ENCODE measurements at regions not wholly inside any gene's neighbourhood (a gene's known extent, or its start where the extent isn't known, plus 50 kb on each side); places are given as distances from the start of the nearest gene placed in this dataset.

- no peak for DNase-seq (ENCODE audit: low spot score in 2 of 2)
- 63 to 74% methylated on average over 4 of the region's 4 CpGs for WGBS, 2 donors
These were observed 580.1 kb downstream of the CCSER2 start for GRCh38 chr10:84908491-84908890.

GRCh38 chr10:84921701-84922100, 593.3 kb downstream of the CCSER2 start:
- DNase-seq (ENCODE audit: low spot score in 2 of 2), result no peak
- intact Hi-C loops (cut with DNase I; ENCODE audit: low total_unique reads), result loop anchor here (5.0 kb wide), 1 partner anchor 1249 kb away; no protein-coding TSS in a partner anchor
- H3K4me3 ChIP-seq (ENCODE audit: low read depth, poor library complexity, severe bottlenecking), result no peak overlapping the region
- 70 to 76% methylated on average over 1 of the region's 1 CpG for WGBS, 2 donors
- TF ChIP-seq CTCF (IDR thresholded peaks at IDR 0.05) (no peak), POLR2A (IDR thresholded peaks at IDR 0.05) (no peak)

More at GRCh38 chr10:84908491-84908890, 580.1 kb downstream of the CCSER2 start:
- intact Hi-C loops (cut with DNase I; ENCODE audit: low total_unique reads), result no loop called here
- TF ChIP-seq POLR2A (IDR thresholded peaks at IDR 0.05), result no peak
- TF ChIP-seq CTCF (IDR thresholded peaks at IDR 0.05), result no peak
- no peak overlapping the region for H3K4me3 ChIP-seq (ENCODE audit: low read depth, poor library complexity, severe bottlenecking)

GRCh38 chr10:84924131-84924530, 595.7 kb downstream of the CCSER2 start:
- TF ChIP-seq POLR2A (IDR thresholded peaks at IDR 0.05) (no peak), CTCF (IDR thresholded peaks at IDR 0.05) (no peak)
- WGBS, 2 donors, result 80 to 82% methylated on average over 2 of the region's 2 CpGs
- intact Hi-C loops (cut with DNase I; ENCODE audit: low total_unique reads), result loop anchor here (5.0 kb wide), 1 partner anchor 1252 kb away; no protein-coding TSS in a partner anchor
- H3K4me3 ChIP-seq (ENCODE audit: low read depth, poor library complexity, severe bottlenecking), result no peak overlapping the region
- DNase-seq (ENCODE audit: low spot score in 2 of 2), result no peak

GRCh38 chr10:84925495-84925894, 597.1 kb downstream of the CCSER2 start:
- no peak overlapping the region for H3K4me3 ChIP-seq (ENCODE audit: low read depth, poor library complexity, severe bottlenecking)
- TF ChIP-seq POLR2A (IDR thresholded peaks at IDR 0.05) (no peak), CTCF (IDR thresholded peaks at IDR 0.05) (no peak)
- intact Hi-C loops (cut with DNase I; ENCODE audit: low total_unique reads), result no loop called here
- DNase-seq (ENCODE audit: low spot score in 2 of 2), result no peak

- TF ChIP-seq CTCF (IDR thresholded peaks at IDR 0.05) (no peak), POLR2A (IDR thresholded peaks at IDR 0.05) (no peak)
- DNase-seq (ENCODE audit: low spot score in 2 of 2), result no peak
- intact Hi-C loops (cut with DNase I; ENCODE audit: low total_unique reads), result no loop called here
- no peak overlapping the region for H3K4me3 ChIP-seq (ENCODE audit: low read depth, poor library complexity, severe bottlenecking)
- WGBS, 2 donors, result 74 to 79% methylated on average over 7 of the region's 7 CpGs
These were observed 605.0 kb downstream of the CCSER2 start for GRCh38 chr10:84933402-84933801.

- intact Hi-C loops (cut with DNase I; ENCODE audit: low total_unique reads), result no loop called here
- TF ChIP-seq POLR2A (IDR thresholded peaks at IDR 0.05), result no peak
- TF ChIP-seq CTCF (IDR thresholded peaks at IDR 0.05), result no peak
- no peak overlapping the region for H3K4me3 ChIP-seq (ENCODE audit: low read depth, poor library complexity, severe bottlenecking)
- DNase-seq (ENCODE audit: low spot score in 2 of 2), result no peak
- WGBS, 2 donors, result 88 to 90% methylated on average over 3 of the region's 3 CpGs
These were observed 607.4 kb downstream of the CCSER2 start for GRCh38 chr10:84935772-84936171.

All from lower leg skin (tissue), 4 donors.